AG10803 (cell line): ENCODE measurements at regions not wholly inside any gene's neighbourhood (a gene's known extent, or its start where the extent isn't known, plus 50 kb on each side); places are given as distances from the start of the nearest gene placed in this dataset.

Source experiments
- DNase-seq: peaks from one replicate; pipeline ENCODE4 v3.0.0; 2010; ENCODE audit warnings: low read depth
- H3K4me3 ChIP-seq: 2 replicates; pipeline ENCODE4 v1.5.1; 2011; ENCODE audit warnings: mild to moderate bottlenecking, low read length, control low read depth
- CTCF ChIP-seq: conservative IDR thresholded peaks from 2 replicates; pipeline ENCODE4 v1.5.1; 2011; ENCODE audit warnings: mild to moderate bottlenecking, low read length, control low read depth, inconsistent platforms

- no peak overlapping the region for H3K4me3 ChIP-seq
- DNase-seq = no peak
- no peak for TF ChIP-seq CTCF
Measured at GRCh38 chr4:160580581-160580980, 1477.7 kb downstream of the RAPGEF2 start.

GRCh38 chr4:160592258-160592657 lies 1489.4 kb downstream of the RAPGEF2 start:
- TF ChIP-seq CTCF = no peak
- DNase-seq = no peak
- no peak overlapping the region for H3K4me3 ChIP-seq

- H3K4me3 ChIP-seq = no peak overlapping the region
- no peak for TF ChIP-seq CTCF
- DNase-seq = no peak
Measured at GRCh38 chr4:160595646-160596045, 1492.8 kb downstream of the RAPGEF2 start.

GRCh38 chr4:160604541-160604940 lies 1501.7 kb downstream of the RAPGEF2 start:
- no peak overlapping the region for H3K4me3 ChIP-seq
- TF ChIP-seq CTCF = no peak
- no peak for DNase-seq

GRCh38 chr4:160611181-160611580 lies 1508.3 kb downstream of the RAPGEF2 start:
- DNase-seq = no peak
- TF ChIP-seq CTCF = no peak

GRCh38 chr4:160631044-160631443 lies 1528.2 kb downstream of the RAPGEF2 start:
- no peak for DNase-seq
- no peak for TF ChIP-seq CTCF
- no peak overlapping the region for H3K4me3 ChIP-seq

More at GRCh38 chr4:160611181-160611580, 1508.3 kb downstream of the RAPGEF2 start:
- no peak overlapping the region for H3K4me3 ChIP-seq

GRCh38 chr4:160652790-160653189 lies 1511.0 kb downstream of the FSTL5 start:
- H3K4me3 ChIP-seq = no peak overlapping the region
- DNase-seq = no peak
- no peak for TF ChIP-seq CTCF
